ENCODE measurements at regions not wholly inside any gene's neighbourhood (a gene's known extent, or its start where the extent isn't known, plus 50 kb on each side); places are given as distances from the start of the nearest gene placed in this dataset.

DNA sequence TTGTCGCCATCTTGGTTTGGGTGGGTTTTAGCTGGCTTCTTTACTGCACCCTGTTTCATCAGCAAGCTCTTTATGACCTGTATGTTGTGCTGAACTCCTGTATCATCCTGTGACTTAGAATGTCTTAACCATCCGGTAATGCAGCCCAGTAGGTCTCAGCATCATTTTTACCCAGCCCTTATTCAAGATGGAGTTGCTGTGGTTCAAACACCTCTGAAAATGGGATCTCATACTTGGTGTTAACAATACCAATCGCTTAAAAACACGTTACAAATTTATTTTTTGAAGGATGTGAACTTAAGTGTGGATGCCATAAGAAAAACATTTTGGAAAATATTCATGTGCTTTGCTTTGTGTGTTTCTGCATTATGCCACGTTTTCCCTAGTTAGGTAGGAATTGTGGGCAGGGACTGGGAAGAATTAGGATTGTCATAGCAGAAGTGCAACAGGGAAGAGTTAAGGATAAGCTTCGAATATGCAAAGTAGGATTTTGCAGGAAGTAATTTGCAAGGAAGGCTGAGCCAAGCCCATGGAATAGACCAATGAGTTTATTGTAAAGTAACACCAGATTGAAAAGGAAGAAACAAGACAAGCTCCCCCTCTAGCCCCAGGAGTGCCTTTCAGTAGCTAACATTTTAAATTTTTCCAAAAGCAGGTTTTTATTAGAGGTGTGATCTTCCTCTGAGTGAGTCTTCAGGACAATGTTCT lies 56.4 kb downstream of the PRR15 start:
- DNase-seq (ENCODE audit: low spot score) (no peak), ATAC-seq (peak; percentile 58)
- H3K27ac Mint-ChIP-seq = no peak overlapping the region
- H3K9me3 Mint-ChIP-seq = peaks cover 8% of the 10 kb centered on the region
- no peaks in the 10 kb centered on the region; the same call in 1 of the 2 replicates for H3K27me3 Mint-ChIP-seq (ENCODE audit: low read depth)
- ChIA-PET CTCF (interaction anchor here (0.9 to 2.3 kb wide), 5 partner anchors 10 to 664 kb away, joined by 3 to 7 read pairs (median 5); no protein-coding TSS in a partner anchor), POLR2A (interaction anchor here (1.0 kb wide), 1 partner anchor 57 kb away, joined by 4 read pairs; the partner anchor contains the start of gene PRR15)
- TF ChIP-seq, protein P1, sequence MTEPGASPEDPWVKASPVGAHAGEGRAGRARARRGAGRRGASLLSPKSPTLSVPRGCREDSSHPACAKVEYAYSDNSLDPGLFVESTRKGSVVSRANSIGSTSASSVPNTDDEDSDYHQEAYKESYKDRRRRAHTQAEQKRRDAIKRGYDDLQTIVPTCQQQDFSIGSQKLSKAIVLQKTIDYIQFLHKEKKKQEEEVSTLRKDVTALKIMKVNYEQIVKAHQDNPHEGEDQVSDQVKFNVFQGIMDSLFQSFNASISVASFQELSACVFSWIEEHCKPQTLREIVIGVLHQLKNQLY (CRISPR knock-in tag; IDR thresholded peaks at IDR 0.05) = no peak
- TF ChIP-seq, protein P2, sequence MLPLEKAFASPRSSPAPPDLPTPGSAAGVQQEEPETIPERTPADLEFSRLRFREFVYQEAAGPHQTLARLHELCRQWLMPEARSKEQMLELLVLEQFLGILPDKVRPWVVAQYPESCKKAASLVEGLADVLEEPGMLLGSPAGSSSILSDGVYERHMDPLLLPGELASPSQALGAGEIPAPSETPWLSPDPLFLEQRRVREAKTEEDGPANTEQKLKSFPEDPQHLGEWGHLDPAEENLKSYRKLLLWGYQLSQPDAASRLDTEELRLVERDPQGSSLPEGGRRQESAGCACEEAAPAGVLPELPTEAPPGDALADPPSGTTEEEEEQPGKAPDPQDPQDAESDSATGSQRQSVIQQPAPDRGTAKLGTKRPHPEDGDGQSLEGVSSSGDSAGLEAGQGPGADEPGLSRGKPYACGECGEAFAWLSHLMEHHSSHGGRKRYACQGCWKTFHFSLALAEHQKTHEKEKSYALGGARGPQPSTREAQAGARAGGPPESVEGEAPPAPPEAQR (CRISPR knock-in tag; IDR thresholded peaks at IDR 0.05) = no peak
- TF ChIP-seq GTF2I (CRISPR knock-in tag; conservative IDR thresholded peaks at IDR 0.05) = no peak
- TF ChIP-seq, protein P3, sequence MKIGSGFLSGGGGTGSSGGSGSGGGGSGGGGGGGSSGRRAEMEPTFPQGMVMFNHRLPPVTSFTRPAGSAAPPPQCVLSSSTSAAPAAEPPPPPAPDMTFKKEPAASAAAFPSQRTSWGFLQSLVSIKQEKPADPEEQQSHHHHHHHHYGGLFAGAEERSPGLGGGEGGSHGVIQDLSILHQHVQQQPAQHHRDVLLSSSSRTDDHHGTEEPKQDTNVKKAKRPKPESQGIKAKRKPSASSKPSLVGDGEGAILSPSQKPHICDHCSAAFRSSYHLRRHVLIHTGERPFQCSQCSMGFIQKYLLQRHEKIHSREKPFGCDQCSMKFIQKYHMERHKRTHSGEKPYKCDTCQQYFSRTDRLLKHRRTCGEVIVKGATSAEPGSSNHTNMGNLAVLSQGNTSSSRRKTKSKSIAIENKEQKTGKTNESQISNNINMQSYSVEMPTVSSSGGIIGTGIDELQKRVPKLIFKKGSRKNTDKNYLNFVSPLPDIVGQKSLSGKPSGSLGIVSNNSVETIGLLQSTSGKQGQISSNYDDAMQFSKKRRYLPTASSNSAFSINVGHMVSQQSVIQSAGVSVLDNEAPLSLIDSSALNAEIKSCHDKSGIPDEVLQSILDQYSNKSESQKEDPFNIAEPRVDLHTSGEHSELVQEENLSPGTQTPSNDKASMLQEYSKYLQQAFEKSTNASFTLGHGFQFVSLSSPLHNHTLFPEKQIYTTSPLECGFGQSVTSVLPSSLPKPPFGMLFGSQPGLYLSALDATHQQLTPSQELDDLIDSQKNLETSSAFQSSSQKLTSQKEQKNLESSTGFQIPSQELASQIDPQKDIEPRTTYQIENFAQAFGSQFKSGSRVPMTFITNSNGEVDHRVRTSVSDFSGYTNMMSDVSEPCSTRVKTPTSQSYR (CRISPR knock-in tag; IDR thresholded peaks at IDR 0.05) = no peak
- TF ChIP-seq, protein P4, sequence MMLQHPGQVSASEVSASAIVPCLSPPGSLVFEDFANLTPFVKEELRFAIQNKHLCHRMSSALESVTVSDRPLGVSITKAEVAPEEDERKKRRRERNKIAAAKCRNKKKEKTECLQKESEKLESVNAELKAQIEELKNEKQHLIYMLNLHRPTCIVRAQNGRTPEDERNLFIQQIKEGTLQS (CRISPR knock-in tag; conservative IDR thresholded peaks at IDR 0.05) = no peak
- TF ChIP-seq TEAD4 (CRISPR knock-in tag; IDR thresholded peaks at IDR 0.05) = no peak
- no peak for TF ChIP-seq KAT7 (CRISPR knock-in tag; IDR thresholded peaks at IDR 0.05; ENCODE audit: borderline replicate concordance)
- no peak for TF ChIP-seq SMAD4 (CRISPR knock-in tag; IDR thresholded peaks at IDR 0.05)
- TF ChIP-seq, protein P5, sequence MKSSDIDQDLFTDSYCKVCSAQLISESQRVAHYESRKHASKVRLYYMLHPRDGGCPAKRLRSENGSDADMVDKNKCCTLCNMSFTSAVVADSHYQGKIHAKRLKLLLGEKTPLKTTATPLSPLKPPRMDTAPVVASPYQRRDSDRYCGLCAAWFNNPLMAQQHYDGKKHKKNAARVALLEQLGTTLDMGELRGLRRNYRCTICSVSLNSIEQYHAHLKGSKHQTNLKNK (CRISPR knock-in tag; IDR thresholded peaks at IDR 0.05) = no peak
- TF ChIP-seq FOXP1 (CRISPR knock-in tag; IDR thresholded peaks at IDR 0.05; ENCODE audit: borderline replicate concordance) = no peak
- no peak for TF ChIP-seq ZBTB21 (CRISPR knock-in tag; IDR thresholded peaks at IDR 0.05; ENCODE audit: borderline replicate concordance)
- no peak for TF ChIP-seq PRRX2 (CRISPR knock-in tag; IDR thresholded peaks at IDR 0.05)
- no peak for TF ChIP-seq FOXJ3 (CRISPR knock-in tag; IDR thresholded peaks at IDR 0.05; ENCODE audit: borderline replicate concordance)
- no peak for TF ChIP-seq ZNF121 (CRISPR knock-in tag; IDR thresholded peaks at IDR 0.05)
- TF ChIP-seq ETV6 (CRISPR knock-in tag; IDR thresholded peaks at IDR 0.05) = no peak
- TF ChIP-seq TP53 (CRISPR knock-in tag; IDR thresholded peaks at IDR 0.05) = no peak
- no peak for TF ChIP-seq GABPB1 (CRISPR knock-in tag; IDR thresholded peaks at IDR 0.05)
- no peaks in the 10 kb centered on the region for H3K36me3 Mint-ChIP-seq
- H3K4me1 Mint-ChIP-seq = peaks cover 10% of the 10 kb centered on the region
- no peak overlapping the region for H3K4me3 Mint-ChIP-seq

DNA sequence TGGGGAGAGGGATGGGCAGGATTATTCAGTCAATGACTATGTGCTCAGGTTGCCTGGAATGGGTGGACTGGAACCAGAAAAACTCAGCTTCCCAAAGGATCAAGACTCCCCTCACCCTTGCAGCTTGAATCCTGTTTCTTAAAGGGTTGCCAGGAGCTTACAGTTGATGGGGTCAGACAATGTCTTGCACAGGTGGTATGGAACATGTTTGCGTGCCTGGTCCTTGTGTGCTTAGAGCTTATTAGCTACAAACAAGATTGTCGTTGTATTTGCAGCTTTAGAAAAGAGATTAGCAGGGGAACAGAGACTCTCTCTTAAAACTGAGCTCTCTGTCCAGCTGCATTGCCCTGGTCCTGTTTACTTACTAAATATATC lies 56.9 kb downstream of the PRR15 start:
- no peak overlapping the region for H3K27ac Mint-ChIP-seq
- no peaks in the 10 kb centered on the region for H3K36me3 Mint-ChIP-seq
- POLR2A ChIA-PET = interaction anchor here (1.0 kb wide), 1 partner anchor 57 kb away, joined by 4 read pairs; the partner anchor contains the start of gene PRR15
- H3K9me3 Mint-ChIP-seq = peaks cover 8% of the 10 kb centered on the region
- CTCF ChIA-PET = interaction anchor here (0.9 to 2.3 kb wide), 5 partner anchors 11 to 664 kb away, joined by 3 to 7 read pairs (median 5); no protein-coding TSS in a partner anchor
- ATAC-seq = peak; percentile 24; the same call in 1 of the 2 replicates
- TF ChIP-seq, protein P6, sequence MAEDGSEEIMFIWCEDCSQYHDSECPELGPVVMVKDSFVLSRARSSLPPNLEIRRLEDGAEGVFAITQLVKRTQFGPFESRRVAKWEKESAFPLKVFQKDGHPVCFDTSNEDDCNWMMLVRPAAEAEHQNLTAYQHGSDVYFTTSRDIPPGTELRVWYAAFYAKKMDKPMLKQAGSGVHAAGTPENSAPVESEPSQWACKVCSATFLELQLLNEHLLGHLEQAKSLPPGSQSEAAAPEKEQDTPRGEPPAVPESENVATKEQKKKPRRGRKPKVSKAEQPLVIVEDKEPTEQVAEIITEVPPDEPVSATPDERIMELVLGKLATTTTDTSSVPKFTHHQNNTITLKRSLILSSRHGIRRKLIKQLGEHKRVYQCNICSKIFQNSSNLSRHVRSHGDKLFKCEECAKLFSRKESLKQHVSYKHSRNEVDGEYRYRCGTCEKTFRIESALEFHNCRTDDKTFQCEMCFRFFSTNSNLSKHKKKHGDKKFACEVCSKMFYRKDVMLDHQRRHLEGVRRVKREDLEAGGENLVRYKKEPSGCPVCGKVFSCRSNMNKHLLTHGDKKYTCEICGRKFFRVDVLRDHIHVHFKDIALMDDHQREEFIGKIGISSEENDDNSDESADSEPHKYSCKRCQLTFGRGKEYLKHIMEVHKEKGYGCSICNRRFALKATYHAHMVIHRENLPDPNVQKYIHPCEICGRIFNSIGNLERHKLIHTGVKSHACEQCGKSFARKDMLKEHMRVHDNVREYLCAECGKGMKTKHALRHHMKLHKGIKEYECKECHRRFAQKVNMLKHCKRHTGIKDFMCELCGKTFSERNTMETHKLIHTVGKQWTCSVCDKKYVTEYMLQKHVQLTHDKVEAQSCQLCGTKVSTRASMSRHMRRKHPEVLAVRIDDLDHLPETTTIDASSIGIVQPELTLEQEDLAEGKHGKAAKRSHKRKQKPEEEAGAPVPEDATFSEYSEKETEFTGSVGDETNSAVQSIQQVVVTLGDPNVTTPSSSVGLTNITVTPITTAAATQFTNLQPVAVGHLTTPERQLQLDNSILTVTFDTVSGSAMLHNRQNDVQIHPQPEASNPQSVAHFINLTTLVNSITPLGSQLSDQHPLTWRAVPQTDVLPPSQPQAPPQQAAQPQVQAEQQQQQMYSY (CRISPR knock-in tag; IDR thresholded peaks at IDR 0.05) = peak; percentile 75
- no peak for TF ChIP-seq CBFB (CRISPR knock-in tag; IDR thresholded peaks at IDR 0.05; ENCODE audit: low read depth)
- TF ChIP-seq NFE2L1 (CRISPR knock-in tag; IDR thresholded peaks at IDR 0.05) = no peak
- TF ChIP-seq, protein P7, sequence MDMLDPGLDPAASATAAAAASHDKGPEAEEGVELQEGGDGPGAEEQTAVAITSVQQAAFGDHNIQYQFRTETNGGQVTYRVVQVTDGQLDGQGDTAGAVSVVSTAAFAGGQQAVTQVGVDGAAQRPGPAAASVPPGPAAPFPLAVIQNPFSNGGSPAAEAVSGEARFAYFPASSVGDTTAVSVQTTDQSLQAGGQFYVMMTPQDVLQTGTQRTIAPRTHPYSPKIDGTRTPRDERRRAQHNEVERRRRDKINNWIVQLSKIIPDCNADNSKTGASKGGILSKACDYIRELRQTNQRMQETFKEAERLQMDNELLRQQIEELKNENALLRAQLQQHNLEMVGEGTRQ (CRISPR knock-in tag; IDR thresholded peaks at IDR 0.05) = no peak
- DNase-seq (ENCODE audit: low spot score) = no peak
- peaks cover 10% of the 10 kb centered on the region for H3K4me1 Mint-ChIP-seq
- H3K27me3 Mint-ChIP-seq (ENCODE audit: low read depth) = no peaks in the 10 kb centered on the region; the same call in 1 of the 2 replicates
- no peak overlapping the region for H3K4me3 Mint-ChIP-seq
